Astrocyte (in vitro differentiated cells and primary cell): ENCODE measurements at regions not wholly inside any gene's neighbourhood (a gene's known extent, or its start where the extent isn't known, plus 50 kb on each side); places are given as distances from the start of the nearest gene placed in this dataset.
A peak's percentile ranks its signal among the peaks of the same experiment; 100 is the strongest.

ENCODE experiments used
- DNase-seq: peaks from one replicate; pipeline ENCODE4 v3.0.0-alpha.2; 2010; ENCODE audit warnings: low read depth
- FAIRE-seq: peaks from 2 replicates; lab custom pipeline; 2011; peaks lifted over from hg19 to GRCh38; lab: Jason Lieb, UNC
- H2AFZ ChIP-seq: 2 replicates; pipeline ENCODE4 v1.6.0; 2012; ENCODE audit warnings: low read depth, low read length, inconsistent platforms
- H3K27ac ChIP-seq: 2 replicates; pipeline ENCODE4 v1.5.1; 2011; ENCODE audit warnings: low read depth, low read length, inconsistent platforms
- H3K27me3 ChIP-seq: 2 replicates; pipeline ENCODE4 v1.6.0; 2011; ENCODE audit warnings: low read length, inconsistent platforms; ENCODE audit not compliant: insufficient read depth
- H3K36me3 ChIP-seq: 2 replicates; pipeline ENCODE4 v1.5.1; 2011; ENCODE audit warnings: low read length, inconsistent platforms; ENCODE audit not compliant: insufficient read depth
- H3K4me1 ChIP-seq: 2 replicates; pipeline ENCODE4 v1.5.1; 2011; ENCODE audit warnings: low read length, inconsistent platforms; ENCODE audit not compliant: insufficient read depth
- H3K4me2 ChIP-seq: 2 replicates; pipeline ENCODE4 v1.6.0; 2012; ENCODE audit warnings: low read length, inconsistent platforms
- H3K4me3 ChIP-seq: 2 replicates; pipeline ENCODE4 v1.5.1; 2011; ENCODE audit warnings: low read depth, mild to moderate bottlenecking, low read length, inconsistent platforms; ENCODE audit not compliant: insufficient read depth
- H3K79me2 ChIP-seq: 2 replicates; pipeline ENCODE4 v1.6.0; 2012; ENCODE audit warnings: mild to moderate bottlenecking, low read length, inconsistent platforms; ENCODE audit not compliant: insufficient read depth
- H3K9ac ChIP-seq: 2 replicates; pipeline ENCODE4 v1.6.0; 2012; ENCODE audit warnings: mild to moderate bottlenecking, low read length, inconsistent platforms
- H3K9me3 ChIP-seq: 2 replicates; pipeline ENCODE4 v1.5.1; 2012; ENCODE audit warnings: low read depth, mild to moderate bottlenecking, low read length, inconsistent platforms; ENCODE audit not compliant: insufficient read depth
- H4K20me1 ChIP-seq: 2 replicates; pipeline ENCODE4 v1.6.0; 2012; ENCODE audit warnings: low read length, inconsistent platforms; ENCODE audit not compliant: insufficient read depth
- H3K27ac Mint-ChIP-seq: one replicate; pipeline ENCODE4 v1.8.0; 2021; ENCODE audit warnings: mild to moderate bottlenecking, mixed read lengths; ENCODE audit not compliant: unreplicated experiment
- H3K27me3 Mint-ChIP-seq: one replicate; pipeline ENCODE4 v1.8.0; 2021; ENCODE audit warnings: low read depth, mixed read lengths; ENCODE audit not compliant: unreplicated experiment
- H3K36me3 Mint-ChIP-seq: one replicate; pipeline ENCODE4 v1.8.0; 2021; ENCODE audit warnings: low read depth, mixed read lengths; ENCODE audit not compliant: unreplicated experiment
- H3K4me1 Mint-ChIP-seq: one replicate; pipeline ENCODE4 v1.8.0; 2021; ENCODE audit warnings: low read depth, mixed read lengths; ENCODE audit not compliant: unreplicated experiment
- H3K4me3 Mint-ChIP-seq: one replicate; pipeline ENCODE4 v1.8.0; 2021; ENCODE audit warnings: mild to moderate bottlenecking, moderate library complexity, mixed read lengths; ENCODE audit not compliant: unreplicated experiment
- H3K9me3 Mint-ChIP-seq: one replicate; pipeline ENCODE4 v1.8.0; 2021; ENCODE audit warnings: mild to moderate bottlenecking, mixed read lengths; ENCODE audit not compliant: unreplicated experiment
- CTCF ChIP-seq: IDR thresholded peaks from 2 replicates; pipeline ENCODE4 v1.5.1; 2011; ENCODE audit warnings: low read depth, mild to moderate bottlenecking, inconsistent platforms, low read length, moderate library complexity; ENCODE audit not compliant: insufficient read depth
- EZH2 ChIP-seq: IDR thresholded peaks from 2 replicates; pipeline ENCODE4 v1.6.1; 2012; ENCODE audit warnings: mild to moderate bottlenecking, low read length, inconsistent platforms; ENCODE audit not compliant: insufficient read depth

DNA sequence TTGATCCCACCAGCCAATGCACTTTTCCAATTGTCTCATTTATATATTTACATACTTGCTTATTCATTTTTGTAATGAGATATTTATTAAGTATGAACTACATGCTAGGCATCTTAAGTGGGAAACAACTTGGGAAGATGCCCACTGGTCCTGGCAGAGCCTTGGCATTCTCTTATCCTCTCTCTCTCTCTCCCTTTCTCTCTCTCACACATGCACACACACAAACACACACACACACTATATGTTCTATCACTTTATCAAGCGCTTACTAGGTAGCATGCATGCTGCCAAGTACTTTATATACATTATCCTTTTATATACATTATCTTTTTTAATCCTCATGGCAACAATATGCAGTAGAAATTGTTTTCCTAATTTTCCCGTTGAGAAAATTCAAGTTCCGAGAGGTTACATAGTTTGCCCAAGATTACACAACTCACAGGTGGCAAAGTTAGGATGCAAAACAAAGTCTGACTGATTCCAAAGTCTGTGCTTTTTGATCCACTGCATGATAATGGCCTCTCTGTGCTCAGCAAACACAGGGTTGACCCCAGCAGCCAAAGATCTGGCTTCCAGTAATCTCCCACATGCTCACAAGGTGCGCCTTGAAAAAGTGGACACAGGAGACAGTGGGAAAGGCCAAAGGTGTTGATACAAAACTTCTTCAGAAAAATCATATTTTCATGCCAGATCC is 173.1 kb upstream of the KLF3 start:
- Histone ChIP-seq H2AFZ (peak overlapping the region; percentile 67), H3K27me3 (no peaks in the 10 kb centered on the region), H3K27ac (no peak overlapping the region), H3K9ac (no peak overlapping the region), H3K4me3 (no peak overlapping the region), H3K4me1 (peaks cover 4% of the 10 kb centered on the region), H3K9me3 (no peaks in the 10 kb centered on the region), H3K4me2 (peak overlapping the region; percentile 57), H3K79me2 (no peaks in the 10 kb centered on the region), H4K20me1 (no peaks in the 10 kb centered on the region), H3K36me3 (no peaks in the 10 kb centered on the region)
- Mint-ChIP-seq H3K27ac (peak overlapping the region; percentile 97), H3K4me1 (peaks cover 18% of the 10 kb centered on the region), H3K36me3 (no peaks in the 10 kb centered on the region), H3K4me3 (no peak overlapping the region), H3K27me3 (no peaks in the 10 kb centered on the region), H3K9me3 (no peaks in the 10 kb centered on the region)
- TF ChIP-seq EZH2: no peak
- TF ChIP-seq CTCF: no peak
- no peak for DNase-seq
- no peak for FAIRE-seq

GRCh38 chr4:38491854-38492478 is 172.0 kb upstream of the KLF3 start:
- FAIRE-seq (no peak), DNase-seq (no peak)
- no peaks in the 10 kb centered on the region for H3K79me2 ChIP-seq
- H3K9me3 ChIP-seq: no peaks in the 10 kb centered on the region
- H2AFZ ChIP-seq: no peak overlapping the region
- no peaks in the 10 kb centered on the region for H4K20me1 ChIP-seq
- Mint-ChIP-seq H3K36me3 (no peaks in the 10 kb centered on the region), H3K9me3 (no peaks in the 10 kb centered on the region), H3K4me1 (peaks cover 18% of the 10 kb centered on the region), H3K27me3 (no peaks in the 10 kb centered on the region), H3K4me3 (no peak overlapping the region), H3K27ac (no peak overlapping the region)
- no peak overlapping the region for H3K9ac ChIP-seq
- H3K27me3 ChIP-seq: no peaks in the 10 kb centered on the region
- H3K4me3 ChIP-seq: no peak overlapping the region
- peaks cover 4% of the 10 kb centered on the region for H3K4me1 ChIP-seq
- TF ChIP-seq CTCF (no peak), EZH2 (no peak)
- no peaks in the 10 kb centered on the region for H3K36me3 ChIP-seq
- no peak overlapping the region for H3K27ac ChIP-seq
- H3K4me2 ChIP-seq: no peak overlapping the region

DNA sequence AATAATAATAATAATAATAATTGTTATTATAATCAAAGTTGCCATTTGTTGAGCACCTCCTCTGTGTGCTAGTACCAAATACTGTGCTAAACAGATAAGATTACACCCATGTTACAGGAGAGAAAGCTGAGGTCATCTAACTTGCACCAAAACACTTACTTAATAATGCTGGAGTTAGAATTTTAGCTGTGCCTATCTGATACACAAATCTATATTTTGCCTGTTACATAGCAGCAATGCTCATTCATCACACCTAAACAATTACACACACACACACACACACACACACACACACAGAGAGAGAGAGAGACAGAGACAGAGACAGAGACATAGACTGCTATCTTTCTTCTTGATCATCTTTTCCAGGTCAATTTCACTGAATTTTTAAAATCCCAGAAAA is 170.9 kb upstream of the KLF3 start:
- Mint-ChIP-seq H3K9me3 (no peaks in the 10 kb centered on the region), H3K27me3 (no peaks in the 10 kb centered on the region)
- H3K4me1 ChIP-seq: peaks cover 4% of the 10 kb centered on the region

More for the DNA sequence above, 170.9 kb upstream of the KLF3 start:
- Histone ChIP-seq H3K79me2 (no peaks in the 10 kb centered on the region), H2AFZ (no peak overlapping the region), H3K4me3 (no peak overlapping the region), H3K9ac (no peak overlapping the region), H4K20me1 (no peaks in the 10 kb centered on the region), H3K27me3 (no peaks in the 10 kb centered on the region), H3K4me2 (no peak overlapping the region), H3K9me3 (no peaks in the 10 kb centered on the region), H3K36me3 (no peaks in the 10 kb centered on the region), H3K27ac (no peak overlapping the region)
- FAIRE-seq: no peak
- Mint-ChIP-seq H3K36me3 (no peaks in the 10 kb centered on the region), H3K4me3 (no peak overlapping the region), H3K4me1 (peaks cover 18% of the 10 kb centered on the region), H3K27ac (no peak overlapping the region)
- no peak for DNase-seq
- TF ChIP-seq EZH2 (no peak), CTCF (no peak)
